Nephron progenitor cell (in vitro differentiated cells): ENCODE measurements at regions not wholly inside any gene's neighbourhood (a gene's known extent, or its start where the extent isn't known, plus 50 kb on each side); places are given as distances from the start of the nearest gene placed in this dataset.
A peak's percentile ranks its signal among the peaks of the same experiment; 100 is the strongest.

ENCODE experiments used
- DNase-seq: peaks from one replicate; pipeline ENCODE4 v3.0.0; 2021
- H3K27ac Mint-ChIP-seq: 2 replicates; pipeline ENCODE4 v1.8.0; 2021; ENCODE audit warnings: mild to moderate bottlenecking, moderate library complexity, mixed read lengths
- H3K27me3 Mint-ChIP-seq: 2 replicates; pipeline ENCODE4 v1.8.0; 2021; ENCODE audit warnings: mild to moderate bottlenecking, low read depth, mixed read lengths; ENCODE audit not compliant: poor library complexity
- H3K36me3 Mint-ChIP-seq: 2 replicates; pipeline ENCODE4 v1.8.0; 2021; ENCODE audit warnings: low read depth, mixed read lengths
- H3K4me1 Mint-ChIP-seq: 2 replicates; pipeline ENCODE4 v1.8.0; 2021; ENCODE audit warnings: mixed read lengths
- H3K4me3 Mint-ChIP-seq: 2 replicates; pipeline ENCODE4 v1.8.0; 2021; ENCODE audit warnings: mild to moderate bottlenecking, moderate library complexity, mixed read lengths
- H3K9me3 Mint-ChIP-seq: 2 replicates; pipeline ENCODE4 v1.8.0; 2021; ENCODE audit warnings: mild to moderate bottlenecking, moderate library complexity, mixed read lengths
- TF ChIP-seq, protein P1 (sequence below): fragments of 200-600 bp; sonication (generic); IDR thresholded peaks from 2 replicates; pipeline ENCODE4 v1.5.0; 2021; ENCODE audit warnings: antibody characterized with exemption

DNA sequence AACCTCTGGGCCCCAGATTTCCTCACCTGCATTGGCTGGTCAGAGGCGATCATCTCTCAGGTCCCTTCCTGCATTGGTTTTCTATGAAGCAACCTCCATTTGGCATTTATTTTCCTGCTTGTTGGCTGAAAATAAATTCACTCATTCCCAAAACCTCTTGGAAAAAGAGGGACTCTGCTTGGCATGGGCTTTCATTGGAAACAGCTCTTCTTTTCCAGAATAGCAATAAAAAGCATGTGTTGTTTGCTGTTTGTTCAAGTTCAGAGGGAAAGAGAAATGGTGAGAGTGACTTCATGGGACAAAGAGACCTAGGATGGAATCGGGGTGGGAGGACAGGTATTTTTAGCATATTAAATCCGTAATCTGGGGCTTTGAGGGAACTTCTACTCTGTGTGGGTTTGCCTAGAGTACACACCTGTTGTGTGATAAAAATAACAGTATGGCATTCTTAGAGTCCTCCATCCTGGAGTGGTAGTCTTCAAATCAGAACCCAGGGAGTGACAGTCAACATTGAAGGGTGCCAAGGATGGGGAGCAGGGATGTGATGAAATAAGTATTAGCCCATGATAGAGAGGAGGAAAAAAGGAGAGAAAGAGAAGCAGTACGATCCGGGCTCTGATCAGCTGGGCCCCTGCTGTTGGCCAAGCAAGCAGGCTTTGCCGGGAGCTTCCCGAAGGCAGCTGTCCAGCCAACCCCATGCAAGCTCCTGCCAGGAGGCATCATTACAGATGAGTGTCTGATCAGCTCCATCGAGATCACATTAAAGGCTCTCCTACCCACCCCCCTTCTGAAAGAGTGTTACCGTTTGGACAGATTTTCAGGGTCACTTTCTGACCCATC is 131.9 kb upstream of the NFIA start:
- Mint-ChIP-seq H3K4me3 (no peak overlapping the region), H3K9me3 (peaks cover 9% of the 10 kb centered on the region), H3K27me3 (peaks cover 7% of the 10 kb centered on the region), H3K27ac (no peak overlapping the region), H3K4me1 (peaks cover 14% of the 10 kb centered on the region), H3K36me3 (peaks cover 5% of the 10 kb centered on the region)
- TF ChIP-seq, protein P1, sequence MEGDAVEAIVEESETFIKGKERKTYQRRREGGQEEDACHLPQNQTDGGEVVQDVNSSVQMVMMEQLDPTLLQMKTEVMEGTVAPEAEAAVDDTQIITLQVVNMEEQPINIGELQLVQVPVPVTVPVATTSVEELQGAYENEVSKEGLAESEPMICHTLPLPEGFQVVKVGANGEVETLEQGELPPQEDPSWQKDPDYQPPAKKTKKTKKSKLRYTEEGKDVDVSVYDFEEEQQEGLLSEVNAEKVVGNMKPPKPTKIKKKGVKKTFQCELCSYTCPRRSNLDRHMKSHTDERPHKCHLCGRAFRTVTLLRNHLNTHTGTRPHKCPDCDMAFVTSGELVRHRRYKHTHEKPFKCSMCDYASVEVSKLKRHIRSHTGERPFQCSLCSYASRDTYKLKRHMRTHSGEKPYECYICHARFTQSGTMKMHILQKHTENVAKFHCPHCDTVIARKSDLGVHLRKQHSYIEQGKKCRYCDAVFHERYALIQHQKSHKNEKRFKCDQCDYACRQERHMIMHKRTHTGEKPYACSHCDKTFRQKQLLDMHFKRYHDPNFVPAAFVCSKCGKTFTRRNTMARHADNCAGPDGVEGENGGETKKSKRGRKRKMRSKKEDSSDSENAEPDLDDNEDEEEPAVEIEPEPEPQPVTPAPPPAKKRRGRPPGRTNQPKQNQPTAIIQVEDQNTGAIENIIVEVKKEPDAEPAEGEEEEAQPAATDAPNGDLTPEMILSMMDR: no peak
- DNase-seq: no peak

DNA sequence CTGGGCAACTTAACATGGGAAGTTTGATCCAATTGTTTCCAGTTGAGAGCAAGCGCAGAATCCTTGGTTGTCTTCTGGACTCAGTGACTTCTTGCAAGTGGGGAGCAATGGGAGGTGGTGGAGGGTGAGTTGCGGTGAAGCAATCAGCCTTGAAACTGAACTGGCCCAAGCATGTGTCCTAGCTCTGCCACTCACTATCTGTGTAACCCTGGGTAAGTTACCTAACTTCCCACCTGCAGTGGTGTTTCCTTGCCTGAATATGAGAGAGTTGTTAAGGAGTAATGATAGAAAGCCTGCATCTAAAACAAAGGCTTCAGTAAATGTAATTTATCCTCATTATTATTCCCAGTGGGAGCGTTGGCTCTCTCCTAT is 132.5 kb upstream of the NFIA start:
- peaks cover 14% of the 10 kb centered on the region for H3K4me1 Mint-ChIP-seq

DNA sequence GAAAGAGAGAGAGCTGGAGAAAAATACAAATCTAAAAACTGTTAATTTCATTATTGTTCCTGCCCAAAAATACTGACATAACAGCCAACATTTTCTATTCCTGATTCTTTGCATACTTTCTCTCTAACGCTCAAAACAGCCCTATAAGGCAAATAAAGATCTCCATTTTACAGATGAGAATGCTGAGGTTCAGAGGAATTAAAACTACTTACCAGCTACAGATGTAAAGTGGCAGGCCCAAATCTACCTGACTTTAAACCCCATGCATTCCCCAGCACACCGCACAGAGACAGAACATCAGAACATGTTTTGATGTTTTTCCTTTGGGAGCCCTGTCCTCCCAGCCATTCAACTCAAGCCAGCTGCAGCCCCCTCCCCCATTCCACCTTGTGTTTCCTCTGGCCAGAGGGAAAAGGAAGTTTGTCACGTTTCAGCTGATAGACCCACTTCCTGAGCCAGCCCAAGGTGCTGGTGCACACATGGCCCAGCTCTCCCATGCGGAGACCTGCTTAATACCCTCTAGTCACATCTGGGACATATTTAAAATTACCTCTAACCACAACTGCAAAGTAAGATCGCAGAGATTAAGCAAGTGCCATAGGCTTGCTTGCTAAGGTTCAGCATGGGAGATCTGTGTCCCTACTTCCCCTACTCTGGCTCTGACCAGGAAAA is 133.1 kb upstream of the NFIA start:
- H3K4me3 Mint-ChIP-seq: no peak overlapping the region
- TF ChIP-seq, protein P1: no peak
- no peaks in the 10 kb centered on the region for H3K9me3 Mint-ChIP-seq
- H3K36me3 Mint-ChIP-seq: no peaks in the 10 kb centered on the region
- peaks cover 7% of the 10 kb centered on the region for H3K27me3 Mint-ChIP-seq
- DNase-seq: peak; percentile 5
- no peak overlapping the region for H3K27ac Mint-ChIP-seq
- H3K4me1 Mint-ChIP-seq: peaks cover 14% of the 10 kb centered on the region

More for the DNA sequence above, 132.5 kb upstream of the NFIA start:
- Mint-ChIP-seq H3K36me3 (peaks cover 4% of the 10 kb centered on the region), H3K9me3 (peaks cover 4% of the 10 kb centered on the region), H3K4me3 (no peak overlapping the region), H3K27me3 (peaks cover 7% of the 10 kb centered on the region), H3K27ac (no peak overlapping the region)
- no peak for DNase-seq
- TF ChIP-seq, protein P1: no peak

DNA sequence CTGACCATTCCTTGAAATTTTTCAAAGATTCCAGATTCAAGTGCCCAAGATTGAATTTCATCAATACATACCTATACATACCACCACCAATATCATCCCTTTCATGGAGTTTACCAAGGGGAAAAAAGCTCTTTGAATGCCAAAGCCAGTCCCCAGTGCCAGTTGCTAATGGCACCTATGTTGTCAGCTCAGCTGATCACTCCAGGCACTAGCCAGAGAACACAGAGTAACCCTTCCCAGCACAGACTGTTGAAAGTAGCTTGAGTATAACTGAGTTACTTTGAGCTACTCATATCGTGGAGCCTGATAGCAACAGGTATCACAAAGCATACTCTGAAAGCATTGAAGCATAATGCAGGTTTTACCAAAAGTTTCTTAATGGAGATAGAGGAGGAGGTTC is 133.9 kb upstream of the NFIA start:
- Mint-ChIP-seq H3K9me3 (no peaks in the 10 kb centered on the region), H3K4me1 (peaks cover 14% of the 10 kb centered on the region), H3K27me3 (peaks cover 7% of the 10 kb centered on the region), H3K4me3 (no peak overlapping the region), H3K36me3 (no peaks in the 10 kb centered on the region), H3K27ac (no peak overlapping the region)
- DNase-seq: no peak
- TF ChIP-seq, protein P1: no peak

DNA sequence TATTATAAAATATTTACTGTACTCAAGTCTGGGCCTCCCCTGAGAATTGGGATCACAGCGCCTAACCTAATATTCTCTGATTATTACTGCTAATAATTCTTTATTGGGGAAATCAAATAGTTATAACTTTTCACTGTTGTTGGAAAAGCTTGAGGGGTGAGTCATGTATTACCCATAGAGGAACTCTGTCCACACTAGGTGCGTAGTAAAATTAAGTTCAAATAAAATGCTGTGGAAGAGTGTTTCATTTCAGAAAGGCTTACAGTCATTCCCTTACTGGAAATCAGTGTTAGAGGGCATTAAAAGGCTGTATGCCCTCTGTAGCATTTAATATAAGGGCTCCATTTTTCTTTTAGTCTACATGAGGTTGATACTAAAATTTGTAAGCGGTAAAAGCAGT is 135.0 kb upstream of the NFIA start:
- DNase-seq: no peak
- no peak overlapping the region for H3K27ac Mint-ChIP-seq
- TF ChIP-seq, protein P1: no peak
- no peaks in the 10 kb centered on the region for H3K36me3 Mint-ChIP-seq
- H3K4me1 Mint-ChIP-seq: peaks cover 19% of the 10 kb centered on the region
- H3K27me3 Mint-ChIP-seq: peaks cover 7% of the 10 kb centered on the region
- no peaks in the 10 kb centered on the region for H3K9me3 Mint-ChIP-seq
- H3K4me3 Mint-ChIP-seq: no peak overlapping the region
